ENCODE measurements at regions not wholly inside any gene's neighbourhood (a gene's known extent, or its start where the extent isn't known, plus 50 kb on each side); places are given as distances from the start of the nearest gene placed in this dataset.

GRCh38 chr13:40056898-40057619, 401.6 kb downstream of the COG6 start:
- 65 to 92% (median 90%) methylated on average over 4 of the region's 4 CpGs for WGBS, 5 donors

GRCh38 chr13:40058757-40059236, 403.3 kb downstream of the COG6 start:
- Histone ChIP-seq H3K4me1 (peaks cover 5 to 35% (median 22%) of the 10 kb centered on the region in 4 donors), H3K4me3 (no peak overlapping the region), H3K27ac (no peak overlapping the region), H3K9me3 (peaks cover 0 to 3% (median 0%) of the 10 kb centered on the region in 4 donors), H3K27me3 (no peaks in the 10 kb centered on the region), H3K36me3 (no peaks in the 10 kb centered on the region)
- intact Hi-C loops (cut with DNase I; ENCODE audit: low total_unique reads): no loop called here
- 82 to 92% (median 85%) methylated on average over 3 of the region's 3 CpGs for WGBS, 5 donors
- TF ChIP-seq EP300 (IDR thresholded peaks at IDR 0.05) (no peak), POLR2A (IDR thresholded peaks at IDR 0.05) (no peak), POLR2AphosphoS5 (IDR thresholded peaks at IDR 0.05) (no peak), CTCF (IDR thresholded peaks at IDR 0.05) (no peak)
- DNase-seq: no peak

More at GRCh38 chr13:40056898-40057619, 401.6 kb downstream of the COG6 start:
- H3K27ac ChIP-seq: no peak overlapping the region
- TF ChIP-seq POLR2AphosphoS5 (IDR thresholded peaks at IDR 0.05) (no peak), EP300 (IDR thresholded peaks at IDR 0.05) (no peak), POLR2A (IDR thresholded peaks at IDR 0.05) (no peak), CTCF (IDR thresholded peaks at IDR 0.05) (no peak)
- DNase-seq: no peak
- peaks cover 0 to 5% (median 0%) of the 10 kb centered on the region in 4 donors for H3K9me3 ChIP-seq
- no peaks in the 10 kb centered on the region for H3K36me3 ChIP-seq
- no peak overlapping the region for H3K4me3 ChIP-seq
- no peaks in the 10 kb centered on the region for H3K27me3 ChIP-seq
- intact Hi-C loops (cut with DNase I; ENCODE audit: low total_unique reads): no loop called here
- peaks cover 0 to 20% (median 12%) of the 10 kb centered on the region in 4 donors for H3K4me1 ChIP-seq

GRCh38 chr13:40059540-40060232, 404.2 kb downstream of the COG6 start:
- intact Hi-C loops (cut with DNase I; ENCODE audit: low total_unique reads): no loop called here
- Histone ChIP-seq H3K4me3 (no peak overlapping the region), H3K27ac (no peak overlapping the region), H3K27me3 (no peaks in the 10 kb centered on the region), H3K9me3 (no peaks in the 10 kb centered on the region), H3K36me3 (no peaks in the 10 kb centered on the region), H3K4me1 (peaks cover 9 to 44% (median 31%) of the 10 kb centered on the region in 4 donors)
- WGBS, 5 donors: 60 to 70% (median 66%) methylated on average over 8 of the region's 8 CpGs
- TF ChIP-seq EP300 (IDR thresholded peaks at IDR 0.05) (no peak), POLR2A (IDR thresholded peaks at IDR 0.05) (no peak), CTCF (IDR thresholded peaks at IDR 0.05) (no peak), POLR2AphosphoS5 (IDR thresholded peaks at IDR 0.05) (no peak)
- DNase-seq: peak in 1 of 2 donors; percentile 26

GRCh38 chr13:40060296-40061007, 405.0 kb downstream of the COG6 start:
- intact Hi-C loops (cut with DNase I; ENCODE audit: low total_unique reads): no loop called here
- no peaks in the 10 kb centered on the region for H3K36me3 ChIP-seq
- TF ChIP-seq POLR2AphosphoS5 (IDR thresholded peaks at IDR 0.05): no peak
- TF ChIP-seq EP300 (IDR thresholded peaks at IDR 0.05): no peak
- TF ChIP-seq CTCF (IDR thresholded peaks at IDR 0.05): no peak
- TF ChIP-seq POLR2A (IDR thresholded peaks at IDR 0.05): no peak
- 69 to 86% (median 80%) methylated on average over 4 of the region's 4 CpGs for WGBS, 5 donors
- H3K4me1 ChIP-seq: peaks cover 9 to 47% (median 34%) of the 10 kb centered on the region in 4 donors
- H3K27ac ChIP-seq: peak overlapping the region in 1 of 5 donors; percentile 17
- H3K9me3 ChIP-seq: no peaks in the 10 kb centered on the region
- peak; percentile 31 to 50 for DNase-seq
- no peaks in the 10 kb centered on the region for H3K27me3 ChIP-seq
- H3K4me3 ChIP-seq: no peak overlapping the region
